ENCODE measurements at regions not wholly inside any gene's neighbourhood (a gene's known extent, or its start where the extent isn't known, plus 50 kb on each side); places are given as distances from the start of the nearest gene placed in this dataset.

GRCh38 chr1:70891051-70891843 lies 156.4 kb downstream of the PTGER3 start:
- TF ChIP-seq CTCF (IDR thresholded peaks at IDR 0.05; ENCODE audit: low read depth, low read length) (no peak), EZH2phosphoT487 (IDR thresholded peaks at IDR 0.05; ENCODE audit: low read depth) (no peak)
